H1 (cell line): ENCODE measurements at regions not wholly inside any gene's neighbourhood (a gene's known extent, or its start where the extent isn't known, plus 50 kb on each side); places are given as distances from the start of the nearest gene placed in this dataset.

Source experiments
- CTCF ChIA-PET: fragments of 300-600 bp; sonication (Branson Sonifier 250); formaldehyde crosslinking; loops from one replicate; lab custom pipeline; 2021; ENCODE audit not compliant: partially characterized antibody; lab: Charles Lee
- POLR2A ChIA-PET: fragments of 300-600 bp; sonication (Branson Sonifier 250); formaldehyde crosslinking; loops from one replicate; lab custom pipeline; 2021; ENCODE audit warnings: inconsistent platforms; ENCODE audit not compliant: partially characterized antibody; lab: Charles Lee
- DNase-seq, 2 experiments: peaks; one replicate each; pipeline versions ENCODE4 v3.0.0 to v3.0.0-alpha.2; 2010 to 2022; ENCODE audit warnings: low spot score in 2 of 2, low read depth in 1 of 2, mixed read lengths in 1 of 2
- FAIRE-seq: peaks from 2 replicates; lab custom pipeline; 2011; peaks lifted over from hg19 to GRCh38; lab: Jason Lieb, UNC
- H2AFZ ChIP-seq: 2 replicates; pipeline ENCODE4 v1.8.1; 2012; ENCODE audit warnings: low read length, inconsistent platforms
- H2AK5ac ChIP-seq: 2 replicates; pipeline ENCODE4 v1.6.1; 2013; ENCODE audit warnings: low read depth, low read length
- H2BK120ac ChIP-seq: replicated peaks from 2 replicates; pipeline ENCODE3; 2013; ENCODE audit warnings: low read depth, low read length, inconsistent platforms
- H2BK12ac ChIP-seq: 2 replicates; pipeline ENCODE4 v1.6.1; 2013; ENCODE audit warnings: low read depth, low read length
- H2BK15ac ChIP-seq: 2 replicates; pipeline ENCODE4 v1.6.1; 2013; ENCODE audit warnings: low read length
- H2BK20ac ChIP-seq: 2 replicates; pipeline ENCODE4 v1.6.1; 2013; ENCODE audit warnings: low read length
- H2BK5ac ChIP-seq: 2 replicates; pipeline ENCODE4 v1.6.1; 2013; ENCODE audit warnings: low read depth, low read length
- H3K14ac ChIP-seq: 2 replicates; pipeline ENCODE4 v1.6.1; 2013; ENCODE audit warnings: inconsistent platforms; ENCODE audit not compliant: insufficient read length
- H3K18ac ChIP-seq: 2 replicates; pipeline ENCODE4 v1.6.1; 2013; ENCODE audit warnings: low read length; ENCODE audit errors: extremely low read depth
- H3K23ac ChIP-seq: 2 replicates; pipeline ENCODE4 v1.6.1; 2013; ENCODE audit warnings: inconsistent platforms; ENCODE audit not compliant: insufficient read length
- H3K23me2 ChIP-seq: 2 replicates; pipeline ENCODE4 v1.6.1; 2013; ENCODE audit warnings: low read depth, low read length
- H3K27ac ChIP-seq: 2 replicates; pipeline ENCODE4 v1.6.1; 2011; ENCODE audit warnings: low read depth, low read length, inconsistent platforms
- H3K27me3 ChIP-seq, 4 experiments: replicated peaks in 1 of 4; 1 replicate in 1 of 4; 2 replicates in 3 of 4; pipeline versions ENCODE4 v1.6.1 to v1.8.1; 2011 to 2013; ENCODE audit warnings: low read length in 3 of 4, mild to moderate bottlenecking in 3 of 4, inconsistent platforms in 2 of 4, mixed read lengths in 2 of 4, moderate library complexity in 1 of 4; ENCODE audit not compliant: control insufficient read depth in 3 of 4, insufficient read depth in 3 of 4; ENCODE audit errors: extremely low read depth in 1 of 4
- H3K36me3 ChIP-seq, 4 experiments: 2 replicates each; pipeline versions ENCODE4 v1.6.1 to v1.8.1; 2011 to 2013; ENCODE audit warnings: mild to moderate bottlenecking in 4 of 4, low read length in 3 of 4, moderate library complexity in 2 of 4, control low read depth in 1 of 4, inconsistent platforms in 1 of 4; ENCODE audit not compliant: insufficient read depth in 4 of 4, control insufficient read depth in 2 of 4
- H3K4ac ChIP-seq: replicated peaks from 2 replicates; pipeline ENCODE3; 2013; ENCODE audit warnings: low read length, low read depth, mixed read lengths, inconsistent platforms; ENCODE audit not compliant: insufficient read length
- H3K4me1 ChIP-seq, 4 experiments: replicated peaks in 1 of 4; 1 replicate in 1 of 4; 2 replicates in 3 of 4; pipeline versions ENCODE4 v1.6.1 to v1.8.1; 2011 to 2013; ENCODE audit warnings: low read length in 3 of 4, inconsistent platforms in 2 of 4, mixed read lengths in 1 of 4; ENCODE audit not compliant: insufficient read depth in 4 of 4, control insufficient read depth in 3 of 4
- H3K4me2 ChIP-seq, 2 experiments: 2 replicates each; pipeline versions ENCODE4 v1.6.1 to v1.8.1; 2011 to 2013; ENCODE audit warnings: low read depth in 2 of 2, low read length in 2 of 2, control low read depth in 1 of 2, inconsistent platforms in 1 of 2, mild to moderate bottlenecking in 1 of 2; ENCODE audit not compliant: insufficient read depth in 1 of 2
- H3K4me3 ChIP-seq, 4 experiments: fragments of 200-600, 300-600 bp in 1 of 4; sonication (generic), shearing (Covaris generic), sonication (Bioruptor Twin) in 1 of 4; 2 replicates each; pipeline versions ENCODE4 v1.5.1 to v1.8.1; 2011 to 2016; ENCODE audit warnings: low read length in 4 of 4, low read depth in 3 of 4, control low read depth in 2 of 4, inconsistent platforms in 2 of 4, mild to moderate bottlenecking in 2 of 4, mixed read lengths in 1 of 4, moderate library complexity in 1 of 4; ENCODE audit not compliant: insufficient read depth in 2 of 4; ENCODE audit errors: extremely low read depth in 1 of 4
- H3K56ac ChIP-seq: replicated peaks from 2 replicates; pipeline ENCODE3; 2013; ENCODE audit warnings: low read depth, mild to moderate bottlenecking, mixed read lengths, low read length, inconsistent platforms; ENCODE audit not compliant: insufficient read length
- H3K79me1 ChIP-seq: 2 replicates; pipeline ENCODE4 v1.6.1; 2013; ENCODE audit warnings: low read depth, low read length, control low read depth
- H3K79me2 ChIP-seq, 2 experiments: 2 replicates each; pipeline versions ENCODE4 v1.6.1 to v1.8.1; 2012 to 2013; ENCODE audit warnings: low read length in 2 of 2, mild to moderate bottlenecking in 2 of 2, inconsistent platforms in 1 of 2; ENCODE audit not compliant: insufficient read depth in 2 of 2, control insufficient read depth in 1 of 2
- H3K9ac ChIP-seq, 4 experiments: replicated peaks in 1 of 4; 1 replicate in 1 of 4; 2 replicates in 3 of 4; pipeline versions ENCODE4 v1.6.1 to v1.8.1; 2011 to 2013; ENCODE audit warnings: low read depth in 3 of 4, low read length in 3 of 4, control low read depth in 2 of 4, mild to moderate bottlenecking in 2 of 4, moderate library complexity in 2 of 4, inconsistent platforms in 1 of 4; ENCODE audit errors: extremely low read depth in 1 of 4
- H3K9me3 ChIP-seq, 2 experiments: 2 replicates each; pipeline versions ENCODE4 v1.6.1 to v1.8.1; 2012 to 2013; ENCODE audit warnings: mild to moderate bottlenecking in 2 of 2, moderate library complexity in 2 of 2, control low read depth in 1 of 2, inconsistent platforms in 1 of 2, low read depth in 1 of 2, low read length in 1 of 2, mixed read lengths in 1 of 2; ENCODE audit not compliant: insufficient read depth in 2 of 2
- H4K20me1 ChIP-seq, 2 experiments: replicated peaks in 1 of 2; 2 replicates each; pipeline versions ENCODE3 to v1.8.1; 2011 to 2013; ENCODE audit warnings: inconsistent platforms in 2 of 2, low read length in 2 of 2, mild to moderate bottlenecking in 1 of 2; ENCODE audit not compliant: insufficient read depth in 2 of 2, control insufficient read depth in 1 of 2
- H4K5ac ChIP-seq: 2 replicates; pipeline ENCODE4 v1.6.1; 2013; ENCODE audit warnings: low read length, low read depth, mixed read lengths, inconsistent platforms; ENCODE audit not compliant: insufficient read length
- H4K8ac ChIP-seq: 2 replicates; pipeline ENCODE4 v1.8.0; 2013; ENCODE audit warnings: mild to moderate bottlenecking, moderate library complexity, low read length, inconsistent platforms; ENCODE audit not compliant: insufficient read depth; ENCODE audit errors: extremely low read depth
- H4K91ac ChIP-seq: replicated peaks from 2 replicates; pipeline ENCODE3; 2013; ENCODE audit warnings: low read length, mixed read lengths, inconsistent platforms; ENCODE audit not compliant: insufficient read length
- CHD2 ChIP-seq: IDR thresholded peaks from 2 replicates; pipeline ENCODE4 v1.6.1; 2012; ENCODE audit warnings: low read length, improper control_type of control experiment
- CTBP2 ChIP-seq: IDR thresholded peaks from 2 replicates; pipeline ENCODE4 v1.7.0; 2011; ENCODE audit warnings: borderline replicate concordance, mild to moderate bottlenecking, moderate library complexity, mixed read lengths, low read length; ENCODE audit not compliant: insufficient read depth, insufficient read length
- GTF2F1 ChIP-seq: IDR thresholded peaks from 2 replicates; pipeline ENCODE4 v1.6.1; 2012; ENCODE audit warnings: low read depth, low read length, improper control_type of control experiment, borderline replicate concordance
- MAFK ChIP-seq: IDR thresholded peaks from 2 replicates; pipeline ENCODE4 v1.6.1; 2012; ENCODE audit warnings: low read depth, mild to moderate bottlenecking, improper control_type of control experiment, low read length
- NRF1 ChIP-seq: IDR thresholded peaks from 2 replicates; pipeline ENCODE4 v1.6.1; 2011; ENCODE audit warnings: mild to moderate bottlenecking, low read depth, low read length, improper control_type of control experiment
- PHF8 ChIP-seq: fragments of 200-600 bp; sonication (generic); conservative IDR thresholded peaks from 2 replicates; pipeline ENCODE4 v1.7.1; 2012; ENCODE audit warnings: low read depth, mild to moderate bottlenecking, inconsistent platforms, low read length, moderate library complexity
- POLR2AphosphoS5 ChIP-seq: IDR thresholded peaks from 2 replicates; pipeline ENCODE4 v1.6.1; 2011; ENCODE audit warnings: low read depth, low read length
- SUZ12 ChIP-seq: fragments of 200-600 bp; sonication (generic); IDR thresholded peaks from 2 replicates; pipeline ENCODE4 v1.6.1; 2012; ENCODE audit warnings: mild to moderate bottlenecking, inconsistent platforms, low read length, moderate library complexity, mixed read lengths
- TAF1 ChIP-seq: IDR thresholded peaks from 2 replicates; pipeline ENCODE4 v1.6.1; 2011; ENCODE audit warnings: mild to moderate bottlenecking, low read depth, low read length
- TAF7 ChIP-seq: optimal IDR thresholded peaks from 2 replicates; pipeline ENCODE3; 2011; ENCODE audit warnings: low read depth, mild to moderate bottlenecking, inconsistent platforms, low read length, moderate library complexity, borderline replicate concordance
- TF ChIP-seq, protein P1 (sequence below): IDR thresholded peaks from 2 replicates; pipeline ENCODE4 v1.6.1; 2011; ENCODE audit warnings: low read depth, mild to moderate bottlenecking, low read length; ENCODE audit not compliant: insufficient read depth
- TF ChIP-seq, protein P2 (sequence below), 3 experiments: IDR thresholded peaks; 1 replicate in 2 of 3; 2 replicates in 1 of 3; pipeline versions ENCODE4 v1.5.1 to v1.6.1; 2011; ENCODE audit warnings: low read length in 3 of 3, mild to moderate bottlenecking in 3 of 3, inconsistent platforms in 2 of 3, low read depth in 1 of 3, moderate library complexity in 1 of 3; ENCODE audit not compliant: insufficient read depth in 1 of 3; ENCODE audit errors: control extremely low read depth in 1 of 3

DNA sequence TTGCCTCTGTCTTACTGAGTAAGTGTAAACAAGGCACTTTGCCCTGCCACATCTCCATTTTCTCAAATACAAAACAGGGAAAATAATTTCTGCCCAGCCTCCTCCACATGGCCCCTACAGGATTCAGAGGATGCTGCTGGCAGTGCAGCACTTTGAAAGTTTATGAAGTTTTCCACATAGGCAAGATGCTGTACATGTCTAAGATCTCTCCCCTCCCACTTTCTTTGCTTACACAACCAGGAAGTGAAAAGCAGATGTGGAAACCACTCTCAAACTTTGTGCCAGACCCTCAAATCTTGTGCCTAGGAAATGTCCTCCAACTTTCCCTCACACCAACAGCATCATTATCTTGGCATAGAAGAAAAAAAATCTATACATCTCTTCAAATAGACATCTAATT is 257.0 kb upstream of the LDB2 start:
- no peak for FAIRE-seq
- no peak overlapping the region for H4K5ac ChIP-seq
- CTCF ChIA-PET: interaction anchor here (1.1 to 1.2 kb wide), 2 partner anchors 27 to 391 kb away, joined by 3 read pairs; no protein-coding TSS in a partner anchor
- TF ChIP-seq GTF2F1 (no peak), MAFK (no peak), PHF8 (no peak), SUZ12 (no peak), TAF1 (no peak), CTBP2 (no peak), CHD2 (no peak), NRF1 (no peak), TAF7 (no peak), POLR2AphosphoS5 (no peak)
- TF ChIP-seq, protein P1, sequence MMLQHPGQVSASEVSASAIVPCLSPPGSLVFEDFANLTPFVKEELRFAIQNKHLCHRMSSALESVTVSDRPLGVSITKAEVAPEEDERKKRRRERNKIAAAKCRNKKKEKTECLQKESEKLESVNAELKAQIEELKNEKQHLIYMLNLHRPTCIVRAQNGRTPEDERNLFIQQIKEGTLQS: no peak
- TF ChIP-seq, protein P2, sequence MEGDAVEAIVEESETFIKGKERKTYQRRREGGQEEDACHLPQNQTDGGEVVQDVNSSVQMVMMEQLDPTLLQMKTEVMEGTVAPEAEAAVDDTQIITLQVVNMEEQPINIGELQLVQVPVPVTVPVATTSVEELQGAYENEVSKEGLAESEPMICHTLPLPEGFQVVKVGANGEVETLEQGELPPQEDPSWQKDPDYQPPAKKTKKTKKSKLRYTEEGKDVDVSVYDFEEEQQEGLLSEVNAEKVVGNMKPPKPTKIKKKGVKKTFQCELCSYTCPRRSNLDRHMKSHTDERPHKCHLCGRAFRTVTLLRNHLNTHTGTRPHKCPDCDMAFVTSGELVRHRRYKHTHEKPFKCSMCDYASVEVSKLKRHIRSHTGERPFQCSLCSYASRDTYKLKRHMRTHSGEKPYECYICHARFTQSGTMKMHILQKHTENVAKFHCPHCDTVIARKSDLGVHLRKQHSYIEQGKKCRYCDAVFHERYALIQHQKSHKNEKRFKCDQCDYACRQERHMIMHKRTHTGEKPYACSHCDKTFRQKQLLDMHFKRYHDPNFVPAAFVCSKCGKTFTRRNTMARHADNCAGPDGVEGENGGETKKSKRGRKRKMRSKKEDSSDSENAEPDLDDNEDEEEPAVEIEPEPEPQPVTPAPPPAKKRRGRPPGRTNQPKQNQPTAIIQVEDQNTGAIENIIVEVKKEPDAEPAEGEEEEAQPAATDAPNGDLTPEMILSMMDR (IDR thresholded peaks at IDR 0.05; ENCODE audit: control extremely low read depth in 1 of 3, insufficient read depth in 1 of 3, low read depth in 1 of 3, low read length in 3 of 3): no peak

More for the DNA sequence above, 257.0 kb upstream of the LDB2 start:
- Histone ChIP-seq H3K23me2 (no peaks in the 10 kb centered on the region), H3K27ac (no peak overlapping the region), H2BK20ac (no peak overlapping the region), H2BK15ac (no peak overlapping the region), H2AFZ (no peak overlapping the region), H3K9ac (no peak overlapping the region), H3K14ac (no peak overlapping the region), H3K4me1 (peaks cover 0 to 5% (median 0%) of the 10 kb centered on the region in 4 experiments; a peak in 2 of 7 replicates), H3K18ac (no peak overlapping the region), H2BK120ac (no peak overlapping the region), H2BK12ac (no peak overlapping the region; the same call in 1 of the 2 replicates), H4K20me1 (no peaks in the 10 kb centered on the region), H3K9me3 (no peaks in the 10 kb centered on the region), H3K4me2 (no peak overlapping the region), H3K4me3 (no peak overlapping the region), H3K56ac (no peak overlapping the region), H4K8ac (no peak overlapping the region), H2AK5ac (no peak overlapping the region), H2BK5ac (no peak overlapping the region), H3K36me3 (no peaks in the 10 kb centered on the region), H3K79me2 (no peaks in the 10 kb centered on the region), H3K4ac (no peak overlapping the region), H3K27me3 (no peaks in the 10 kb centered on the region), H3K79me1 (no peaks in the 10 kb centered on the region), H3K23ac (no peak overlapping the region), H4K91ac (no peak overlapping the region)
- no peak for DNase-seq
- POLR2A ChIA-PET: no interaction called here
